ENCODE measurements at regions not wholly inside any gene's neighbourhood (a gene's known extent, or its start where the extent isn't known, plus 50 kb on each side); places are given as distances from the start of the nearest gene placed in this dataset.

DNA sequence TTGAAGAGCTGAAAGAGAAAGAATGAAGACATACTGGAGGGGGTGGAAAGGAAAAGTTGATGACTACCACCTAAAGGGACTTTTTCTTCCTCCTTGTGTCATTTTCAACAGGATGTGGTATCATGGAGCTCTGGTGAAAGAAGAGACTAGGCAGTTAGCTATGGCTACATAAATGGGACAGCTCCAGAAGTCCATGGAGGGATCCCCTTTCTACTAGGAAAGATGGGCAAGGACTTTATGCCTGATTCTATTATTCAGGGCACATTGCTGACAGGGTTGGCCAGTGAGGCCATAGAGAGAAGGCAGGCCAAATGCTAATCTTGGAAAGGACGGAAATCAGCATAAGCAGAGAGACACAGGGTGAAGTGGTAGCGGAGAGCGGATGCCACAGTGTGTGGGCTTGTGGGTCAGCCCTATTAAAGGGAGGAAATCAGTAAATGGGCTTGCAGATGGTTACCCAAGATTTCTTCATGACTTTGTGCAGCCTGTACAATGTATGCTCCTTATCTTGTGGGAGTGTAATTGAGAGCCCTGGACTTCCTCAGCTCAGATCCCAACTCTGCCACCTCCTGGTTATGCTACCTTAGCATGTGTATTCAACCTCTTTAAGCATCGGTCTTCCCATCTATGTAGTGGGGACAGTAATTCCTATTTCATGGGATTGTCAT, 77.4 kb upstream of the TMEM170B start:
- DNase-seq (ENCODE audit: low spot score) (no peak), ATAC-seq (no peak), FAIRE-seq (no peak)
- H2AFZ ChIP-seq (ENCODE audit: low read length), result no peak overlapping the region
- ChIA-PET CTCF (ENCODE audit: low intra/inter-chr PET ratio, low total read pairs) (no interaction called here), POLR2A (no interaction called here)
- no peak overlapping the region for H3K9ac ChIP-seq (ENCODE audit: insufficient read depth, low read depth, low read length)
- no peaks in the 10 kb centered on the region for H3K79me2 ChIP-seq (ENCODE audit: insufficient read depth, low read length)
- H3K9me3 ChIP-seq (ENCODE audit: low read length), result no peaks in the 10 kb centered on the region
- no peak overlapping the region for H3K27ac ChIP-seq (ENCODE audit: extremely low read length, insufficient read depth, low read length)
- in situ Hi-C loops (cut with HindIII; ENCODE audit: extremely low pct_ligation_motif_present, low pct_unique_long_range_greater_than_20kb) (no loop called here), intact Hi-C loops (cut with micrococcal nuclease; ENCODE audit: unreplicated experiment) (no loop called here)
- no peak overlapping the region for H3K4me2 ChIP-seq (ENCODE audit: low read depth, low read length)
- BruUV-seq (replicated peaks), result no TSS peak
- no peak overlapping the region for H3K4me3 ChIP-seq (replicated peaks in 1 of 3; ENCODE audit: insufficient read depth in 1 of 3, low read depth in 2 of 3, low read length in 3 of 3)
- no peaks in the 10 kb centered on the region for H3K27me3 ChIP-seq (ENCODE audit: control insufficient read depth in 1 of 2, insufficient read depth in 2 of 2, low read length in 2 of 2)
- WGBS (ENCODE audit: low lambda C conversion rate), result 97% methylated on average over 4 of the region's 4 CpGs
- no peaks in the 10 kb centered on the region for H4K20me1 ChIP-seq (ENCODE audit: insufficient read depth, low read length)
- no peaks in the 10 kb centered on the region for H3K36me3 ChIP-seq (replicated peaks in 1 of 2; ENCODE audit: control insufficient read depth in 1 of 2, insufficient read depth in 2 of 2, low read length in 2 of 2)
- peaks cover 44% of the 10 kb centered on the region for H3K4me1 ChIP-seq (ENCODE audit: insufficient read depth, low read length)
- TF ChIP-seq RNF219 (CRISPR knock-in tag; IDR thresholded peaks at IDR 0.05) (no peak), MZF1 (CRISPR knock-in tag; IDR thresholded peaks at IDR 0.05; ENCODE audit: borderline replicate concordance) (no peak), ZNF713 (CRISPR knock-in tag; IDR thresholded peaks at IDR 0.05) (no peak), STAG1 (CRISPR knock-in tag; IDR thresholded peaks at IDR 0.05) (peak; percentile 61), ZNF629 (CRISPR knock-in tag; conservative IDR thresholded peaks at IDR 0.05) (peak; percentile 96), SMC3 (IDR thresholded peaks at IDR 0.05; ENCODE audit: low read length) (peak; percentile 30; the same call in 1 of the 2 replicates), ZNF674 (CRISPR knock-in tag; IDR thresholded peaks at IDR 0.05; ENCODE audit: low read depth) (no peak), RFXAP (CRISPR knock-in tag; IDR thresholded peaks at IDR 0.05; ENCODE audit: borderline replicate concordance) (no peak), KDM1A (CRISPR knock-in tag; IDR thresholded peaks at IDR 0.05) (0 out of 2 replicates have a peak, but pooled peaks have one; percentile 66), CHD4 (IDR thresholded peaks at IDR 0.05; ENCODE audit: borderline replicate concordance, low read length) (0 out of 2 replicates have a peak, but pooled peaks have one; percentile 46), SMAD1 (CRISPR knock-in tag; IDR thresholded peaks at IDR 0.05; ENCODE audit: borderline replicate concordance, low read depth) (no peak), ARID4A (CRISPR knock-in tag; IDR thresholded peaks at IDR 0.05; ENCODE audit: borderline replicate concordance) (no peak)
- TF ChIP-seq, protein P1, sequence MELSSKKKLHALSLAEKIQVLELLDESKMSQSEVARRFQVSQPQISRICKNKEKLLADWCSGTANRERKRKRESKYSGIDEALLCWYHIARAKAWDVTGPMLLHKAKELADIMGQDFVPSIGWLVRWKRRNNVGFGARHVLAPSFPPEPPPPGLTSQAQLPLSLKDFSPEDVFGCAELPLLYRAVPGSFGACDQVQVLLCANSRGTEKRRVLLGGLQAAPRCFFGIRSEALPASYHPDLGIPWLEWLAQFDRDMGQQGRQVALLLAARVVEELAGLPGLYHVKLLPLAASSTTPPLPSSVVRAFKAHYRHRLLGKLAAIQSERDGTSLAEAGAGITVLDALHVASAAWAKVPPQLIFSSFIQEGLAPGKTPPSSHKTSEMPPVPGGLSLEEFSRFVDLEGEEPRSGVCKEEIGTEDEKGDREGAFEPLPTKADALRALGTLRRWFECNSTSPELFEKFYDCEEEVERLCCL (CRISPR knock-in tag; IDR thresholded peaks at IDR 0.05; ENCODE audit: borderline replicate concordance), result no peak
- TF ChIP-seq, protein P2, sequence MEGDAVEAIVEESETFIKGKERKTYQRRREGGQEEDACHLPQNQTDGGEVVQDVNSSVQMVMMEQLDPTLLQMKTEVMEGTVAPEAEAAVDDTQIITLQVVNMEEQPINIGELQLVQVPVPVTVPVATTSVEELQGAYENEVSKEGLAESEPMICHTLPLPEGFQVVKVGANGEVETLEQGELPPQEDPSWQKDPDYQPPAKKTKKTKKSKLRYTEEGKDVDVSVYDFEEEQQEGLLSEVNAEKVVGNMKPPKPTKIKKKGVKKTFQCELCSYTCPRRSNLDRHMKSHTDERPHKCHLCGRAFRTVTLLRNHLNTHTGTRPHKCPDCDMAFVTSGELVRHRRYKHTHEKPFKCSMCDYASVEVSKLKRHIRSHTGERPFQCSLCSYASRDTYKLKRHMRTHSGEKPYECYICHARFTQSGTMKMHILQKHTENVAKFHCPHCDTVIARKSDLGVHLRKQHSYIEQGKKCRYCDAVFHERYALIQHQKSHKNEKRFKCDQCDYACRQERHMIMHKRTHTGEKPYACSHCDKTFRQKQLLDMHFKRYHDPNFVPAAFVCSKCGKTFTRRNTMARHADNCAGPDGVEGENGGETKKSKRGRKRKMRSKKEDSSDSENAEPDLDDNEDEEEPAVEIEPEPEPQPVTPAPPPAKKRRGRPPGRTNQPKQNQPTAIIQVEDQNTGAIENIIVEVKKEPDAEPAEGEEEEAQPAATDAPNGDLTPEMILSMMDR (CRISPR knock-in tag; IDR thresholded peaks at IDR 0.05), result peak; percentile 46

All from HepG2 (cell line).